Right lobe of liver (tissue), 4 donors: ENCODE measurements at regions not wholly inside any gene's neighbourhood (a gene's known extent, or its start where the extent isn't known, plus 50 kb on each side); places are given as distances from the start of the nearest gene placed in this dataset.

ENCODE experiments used
- CTCF ChIP-seq, 4 donors: fragments of 200-600 bp in 3 of 4; fragments of 450-650 bp in 1 of 4; IDR thresholded peaks; one replicate each; pipeline versions ENCODE4 v1.5.1 to v1.8.0; 2016 to 2022; ENCODE audit warnings: antibody characterized with exemption in 4 of 4, mild to moderate bottlenecking in 2 of 4
- POLR2A ChIP-seq: fragments of 450-650 bp; IDR thresholded peaks from one replicate; pipeline ENCODE4 v1.6.1; 2017; ENCODE audit warnings: antibody characterized with exemption, mild to moderate bottlenecking
- donor health status: DM: no; HTN: no; CAD: no.
- donor health status: DM: no; HTN: no; CAD: no.
- donor health status: DM: no; HTN: yes; CAD: no.

- TF ChIP-seq CTCF (IDR thresholded peaks at IDR 0.05) (no peak), POLR2A (no peak)
Measured at GRCh38 chr5:163162645-163163044, 274.8 kb upstream of the CCNG1 start.
